Neural progenitor cell (in vitro differentiated cells): ENCODE measurements at regions not wholly inside any gene's neighbourhood (a gene's known extent, or its start where the extent isn't known, plus 50 kb on each side); places are given as distances from the start of the nearest gene placed in this dataset.

ENCODE experiments used
- DNase-seq: peaks from one replicate; pipeline ENCODE4 v3.0.0-alpha.2; 2016; ENCODE audit warnings: low spot score
- H2AFZ ChIP-seq: fragments of 200-600 bp; sonication (generic); replicated peaks from 2 replicates; pipeline ENCODE4 v1.6.1; 2016; ENCODE audit warnings: antibody characterized with exemption
- H3F3A ChIP-seq: fragments of 200-600 bp; sonication (generic); 2 replicates; pipeline ENCODE4 v1.6.1; 2016; ENCODE audit warnings: antibody characterized with exemption, low read depth
- H3K27ac ChIP-seq: fragments of 200-600 bp; sonication (generic); 2 replicates; pipeline ENCODE4 v1.5.1; 2016; ENCODE audit warnings: mild to moderate bottlenecking
- H3K27me3 ChIP-seq: fragments of 200-600 bp; sonication (generic); 2 replicates; pipeline ENCODE4 v1.6.1; 2016; ENCODE audit warnings: mild to moderate bottlenecking, moderate library complexity
- H3K36me3 ChIP-seq: fragments of 200-600 bp; sonication (generic); 2 replicates; pipeline ENCODE4 v1.5.1; 2016
- H3K4me1 ChIP-seq: fragments of 200-600 bp; sonication (generic); 2 replicates; pipeline ENCODE4 v1.6.1; 2016; ENCODE audit warnings: mixed run types
- H3K4me2 ChIP-seq: fragments of 200-600 bp; sonication (generic); 2 replicates; pipeline ENCODE4 v1.6.1; 2016
- H3K4me3 ChIP-seq: fragments of 200-600 bp; sonication (generic); 2 replicates; pipeline ENCODE4 v1.5.1; 2016
- H3K79me2 ChIP-seq: fragments of 200-600 bp; sonication (generic); 2 replicates; pipeline ENCODE4 v1.6.1; 2016; ENCODE audit warnings: low read depth
- H3K9ac ChIP-seq: fragments of 200-600 bp; sonication (generic); 2 replicates; pipeline ENCODE4 v1.6.1; 2016
- H3K9me3 ChIP-seq: fragments of 200-600 bp; sonication (generic); 2 replicates; pipeline ENCODE4 v1.5.1; 2016; ENCODE audit warnings: low read depth
- H4K20me1 ChIP-seq: fragments of 200-600 bp; sonication (generic); 2 replicates; pipeline ENCODE4 v1.6.1; 2016; ENCODE audit warnings: low read depth
- H3K27ac Mint-ChIP-seq: 3 replicates; pipeline ENCODE4 v1.8.0; 2021; ENCODE audit warnings: mixed read lengths
- H3K27me3 Mint-ChIP-seq: 2 replicates; pipeline ENCODE4 v1.8.0; 2022; ENCODE audit warnings: low read depth, mild to moderate bottlenecking, inconsistent platforms, moderate library complexity, mixed read lengths; ENCODE audit not compliant: insufficient read depth
- H3K36me3 Mint-ChIP-seq: 3 replicates; pipeline ENCODE4 v1.8.0; 2021; ENCODE audit warnings: mixed read lengths
- H3K4me1 Mint-ChIP-seq: 3 replicates; pipeline ENCODE4 v1.8.0; 2021; ENCODE audit warnings: mixed read lengths
- H3K4me3 Mint-ChIP-seq: 3 replicates; pipeline ENCODE4 v1.8.0; 2021; ENCODE audit warnings: mild to moderate bottlenecking, moderate library complexity, mixed read lengths
- H3K9me3 Mint-ChIP-seq: 3 replicates; pipeline ENCODE4 v1.8.0; 2020; ENCODE audit warnings: mixed read lengths
- EZH2 ChIP-seq: fragments of 200-600 bp; sonication (generic); IDR thresholded peaks from 2 replicates; pipeline ENCODE4 v1.6.1; 2017; ENCODE audit warnings: antibody characterized with exemption, mild to moderate bottlenecking, moderate library complexity
- EZH2phosphoT487 ChIP-seq: fragments of 200-600 bp; sonication (generic); IDR thresholded peaks from 2 replicates; pipeline ENCODE4 v1.6.1; 2017; ENCODE audit warnings: antibody characterized with exemption
- TF ChIP-seq, protein P1 (sequence below): fragments of 200-600 bp; sonication (generic); IDR thresholded peaks from 2 replicates; pipeline ENCODE4 v1.5.1; 2017; ENCODE audit warnings: antibody characterized with exemption, mild to moderate bottlenecking

DNA sequence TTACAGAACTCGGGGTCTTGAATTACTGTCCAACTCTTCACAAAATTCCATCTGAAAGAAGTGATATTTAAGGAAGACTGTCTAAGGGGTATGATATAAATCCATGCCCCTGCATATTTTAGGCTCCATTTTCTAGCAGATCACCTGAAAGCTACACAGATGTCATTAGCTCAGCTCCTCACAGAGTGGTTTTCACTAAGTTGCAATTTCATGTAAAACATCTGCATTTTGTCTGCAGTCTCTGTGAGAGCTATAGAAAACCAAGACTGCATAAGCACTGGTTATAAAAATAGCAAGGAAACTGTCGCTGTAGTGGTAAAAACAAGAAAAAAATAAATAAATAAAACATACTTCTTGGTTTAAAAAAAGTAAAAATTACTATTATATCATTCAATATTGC is 103.4 kb downstream of the RPL27A start:
- Mint-ChIP-seq H3K27me3 (no peaks in the 10 kb centered on the region), H3K4me3 (no peak overlapping the region), H3K36me3 (peaks cover 14% of the 10 kb centered on the region), H3K9me3 (no peaks in the 10 kb centered on the region), H3K4me1 (peaks cover 5% of the 10 kb centered on the region), H3K27ac (no peak overlapping the region)
- H3K36me3 ChIP-seq: no peaks in the 10 kb centered on the region
- no peaks in the 10 kb centered on the region for H3K4me1 ChIP-seq
- H3K27me3 ChIP-seq: no peaks in the 10 kb centered on the region
- H4K20me1 ChIP-seq: no peaks in the 10 kb centered on the region
- no peak overlapping the region for H3K4me3 ChIP-seq
- H3K4me2 ChIP-seq: no peak overlapping the region
- no peak overlapping the region for H3K27ac ChIP-seq
- no peaks in the 10 kb centered on the region for H3K9me3 ChIP-seq
- H3K9ac ChIP-seq: no peak overlapping the region
- H2AFZ ChIP-seq: no peak overlapping the region
- TF ChIP-seq EZH2: no peak
- TF ChIP-seq, protein P1, sequence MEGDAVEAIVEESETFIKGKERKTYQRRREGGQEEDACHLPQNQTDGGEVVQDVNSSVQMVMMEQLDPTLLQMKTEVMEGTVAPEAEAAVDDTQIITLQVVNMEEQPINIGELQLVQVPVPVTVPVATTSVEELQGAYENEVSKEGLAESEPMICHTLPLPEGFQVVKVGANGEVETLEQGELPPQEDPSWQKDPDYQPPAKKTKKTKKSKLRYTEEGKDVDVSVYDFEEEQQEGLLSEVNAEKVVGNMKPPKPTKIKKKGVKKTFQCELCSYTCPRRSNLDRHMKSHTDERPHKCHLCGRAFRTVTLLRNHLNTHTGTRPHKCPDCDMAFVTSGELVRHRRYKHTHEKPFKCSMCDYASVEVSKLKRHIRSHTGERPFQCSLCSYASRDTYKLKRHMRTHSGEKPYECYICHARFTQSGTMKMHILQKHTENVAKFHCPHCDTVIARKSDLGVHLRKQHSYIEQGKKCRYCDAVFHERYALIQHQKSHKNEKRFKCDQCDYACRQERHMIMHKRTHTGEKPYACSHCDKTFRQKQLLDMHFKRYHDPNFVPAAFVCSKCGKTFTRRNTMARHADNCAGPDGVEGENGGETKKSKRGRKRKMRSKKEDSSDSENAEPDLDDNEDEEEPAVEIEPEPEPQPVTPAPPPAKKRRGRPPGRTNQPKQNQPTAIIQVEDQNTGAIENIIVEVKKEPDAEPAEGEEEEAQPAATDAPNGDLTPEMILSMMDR: no peak
- no peak for TF ChIP-seq EZH2phosphoT487
- H3F3A ChIP-seq: no peaks in the 10 kb centered on the region
- H3K79me2 ChIP-seq: peaks cover 3% of the 10 kb centered on the region
- DNase-seq: no peak

DNA sequence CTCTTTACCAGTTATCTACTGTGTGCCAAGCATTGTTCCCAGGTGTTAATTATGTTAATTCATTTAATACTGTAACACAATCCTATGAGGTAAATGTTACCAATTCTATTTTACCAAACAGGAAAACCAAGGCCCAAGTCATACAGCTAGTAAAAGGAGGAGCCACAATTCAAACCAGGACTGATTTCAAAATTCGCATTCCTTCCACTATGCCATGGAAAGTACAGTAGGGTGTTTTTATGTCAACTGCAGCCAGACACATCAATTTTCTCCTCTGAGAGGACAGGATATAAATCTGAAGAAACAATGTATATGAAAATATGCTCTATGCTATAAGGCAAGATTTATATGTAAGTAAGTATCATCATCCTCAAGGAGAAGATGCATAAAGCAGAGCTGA is 104.3 kb downstream of the RPL27A start:
- H3K4me2 ChIP-seq: no peak overlapping the region
- no peaks in the 10 kb centered on the region for H3K36me3 ChIP-seq
- no peaks in the 10 kb centered on the region for H3K9me3 ChIP-seq
- no peak for DNase-seq
- no peak overlapping the region for H3K27ac ChIP-seq
- H3K79me2 ChIP-seq: peaks cover 3% of the 10 kb centered on the region
- Mint-ChIP-seq H3K27me3 (no peaks in the 10 kb centered on the region), H3K4me3 (no peak overlapping the region), H3K27ac (no peak overlapping the region), H3K4me1 (peaks cover 5% of the 10 kb centered on the region), H3K36me3 (peaks cover 14% of the 10 kb centered on the region), H3K9me3 (no peaks in the 10 kb centered on the region)
- H3K4me3 ChIP-seq: no peak overlapping the region
- TF ChIP-seq, protein P1: no peak
- TF ChIP-seq EZH2: no peak
- H3K9ac ChIP-seq: no peak overlapping the region
- no peaks in the 10 kb centered on the region for H3F3A ChIP-seq
- H3K4me1 ChIP-seq: no peaks in the 10 kb centered on the region
- H3K27me3 ChIP-seq: no peaks in the 10 kb centered on the region
- H4K20me1 ChIP-seq: peaks cover 4% of the 10 kb centered on the region
- no peak overlapping the region for H2AFZ ChIP-seq

DNA sequence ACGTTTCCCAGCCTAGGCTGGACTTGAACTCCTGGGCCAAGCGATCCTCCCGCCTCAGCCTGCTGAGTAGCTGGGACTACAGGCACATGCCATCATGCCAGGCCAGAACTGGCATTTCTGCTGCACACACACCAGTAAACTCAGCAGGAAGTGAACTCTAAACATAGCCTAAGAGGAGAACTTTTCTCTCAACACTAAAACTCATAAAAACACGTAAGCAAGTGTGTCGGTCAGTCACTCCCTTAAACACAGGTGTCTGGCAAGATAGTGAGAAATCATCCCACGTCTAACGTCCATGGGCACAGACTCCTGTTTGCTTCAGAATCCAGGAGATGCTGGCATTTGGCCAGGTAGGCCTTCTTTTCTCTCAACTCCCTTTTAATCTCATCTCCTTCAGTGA is 104.8 kb downstream of the RPL27A start:
- no peak overlapping the region for H2AFZ ChIP-seq
- H4K20me1 ChIP-seq: peaks cover 4% of the 10 kb centered on the region
- H3K9me3 Mint-ChIP-seq: no peaks in the 10 kb centered on the region
- no peak overlapping the region for H3K27ac ChIP-seq
- no peak overlapping the region for H3K9ac ChIP-seq
- H3K27ac Mint-ChIP-seq: no peak overlapping the region
- no peak overlapping the region for H3K4me3 ChIP-seq
- no peaks in the 10 kb centered on the region for H3K36me3 ChIP-seq
- H3K4me3 Mint-ChIP-seq: no peak overlapping the region
- no peaks in the 10 kb centered on the region for H3F3A ChIP-seq
- no peaks in the 10 kb centered on the region for H3K27me3 Mint-ChIP-seq
- peaks cover 14% of the 10 kb centered on the region for H3K36me3 Mint-ChIP-seq
- peaks cover 5% of the 10 kb centered on the region for H3K4me1 Mint-ChIP-seq
- H3K9me3 ChIP-seq: no peaks in the 10 kb centered on the region
- peaks cover 3% of the 10 kb centered on the region for H3K79me2 ChIP-seq
- TF ChIP-seq EZH2phosphoT487 (no peak), EZH2 (no peak)
- TF ChIP-seq, protein P1: no peak
- no peaks in the 10 kb centered on the region for H3K4me1 ChIP-seq
- no peak for DNase-seq
- no peak overlapping the region for H3K4me2 ChIP-seq
- H3K27me3 ChIP-seq: no peaks in the 10 kb centered on the region

DNA sequence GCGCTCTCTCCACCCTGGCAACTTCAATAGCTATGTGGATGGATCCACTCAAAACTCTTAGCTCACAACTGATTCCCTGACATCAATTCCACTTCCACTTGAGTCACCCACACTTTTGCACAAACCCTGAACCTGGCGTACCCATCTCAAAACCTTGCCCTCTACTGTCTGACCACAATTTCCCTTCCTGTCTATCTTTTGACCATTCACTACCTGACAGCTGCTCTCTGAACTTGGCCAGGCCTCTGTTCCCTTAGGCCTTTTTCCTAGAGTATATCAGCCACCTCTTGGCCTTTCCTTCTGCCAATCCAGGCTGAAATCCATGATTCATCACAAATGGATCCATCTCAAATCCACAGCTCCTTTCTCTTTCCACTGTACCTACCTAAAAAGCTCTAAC is 106.0 kb downstream of the RPL27A start:
- no peak overlapping the region for H3K27ac Mint-ChIP-seq
- no peaks in the 10 kb centered on the region for H3K27me3 Mint-ChIP-seq
- no peak for TF ChIP-seq EZH2
- no peak for TF ChIP-seq EZH2phosphoT487
- no peaks in the 10 kb centered on the region for H3K9me3 Mint-ChIP-seq
- no peaks in the 10 kb centered on the region for H3K36me3 ChIP-seq
- no peaks in the 10 kb centered on the region for H3K9me3 ChIP-seq
- no peak overlapping the region for H3K9ac ChIP-seq
- DNase-seq: no peak
- H3K4me1 ChIP-seq: no peaks in the 10 kb centered on the region
- H3K4me3 ChIP-seq: no peak overlapping the region
- H3K27me3 ChIP-seq: no peaks in the 10 kb centered on the region
- H3K79me2 ChIP-seq: peaks cover 3% of the 10 kb centered on the region
- H3K4me2 ChIP-seq: no peak overlapping the region
- H3K27ac ChIP-seq: no peak overlapping the region
- no peaks in the 10 kb centered on the region for H3F3A ChIP-seq
- peaks cover 12% of the 10 kb centered on the region for H3K36me3 Mint-ChIP-seq
- H4K20me1 ChIP-seq: peaks cover 4% of the 10 kb centered on the region
- peaks cover 5% of the 10 kb centered on the region for H3K4me1 Mint-ChIP-seq
- H2AFZ ChIP-seq: no peak overlapping the region
- no peak overlapping the region for H3K4me3 Mint-ChIP-seq
